CD14-positive monocyte (primary cell): ENCODE measurements at regions not wholly inside any gene's neighbourhood (a gene's known extent, or its start where the extent isn't known, plus 50 kb on each side); places are given as distances from the start of the nearest gene placed in this dataset.

ENCODE experiments used
- DNase-seq, 3 donors: peaks; one replicate each; pipeline ENCODE4 v3.0.0-alpha.2; 2011 to 2022
- H2AFZ ChIP-seq: 2 replicates; pipeline ENCODE4 v1.6.0; 2012; ENCODE audit warnings: mild to moderate bottlenecking, low read depth, low read length, inconsistent platforms; ENCODE audit not compliant: insufficient read depth, poor library complexity, severe bottlenecking
- H3K27ac ChIP-seq, 2 donors: 1 replicate in 1 of 2; 2 replicates in 1 of 2; pipeline ENCODE4 v1.5.1; 2012 to 2013; ENCODE audit warnings: low read length in 2 of 2, control low read depth in 1 of 2, inconsistent platforms in 1 of 2, low read depth in 1 of 2, mild to moderate bottlenecking in 1 of 2
- H3K27me3 ChIP-seq, 2 donors: one replicate each; pipeline versions ENCODE4 v1.6.0 to v1.6.1; 2011 to 2013; ENCODE audit warnings: low read length in 2 of 2; ENCODE audit not compliant: control insufficient read depth in 2 of 2, insufficient read depth in 2 of 2
- H3K36me3 ChIP-seq, 2 donors: replicated peaks in 1 of 2; 1 replicate in 1 of 2; 2 replicates in 1 of 2; pipeline versions ENCODE4 v1.5.1 to v1.6.1; 2012 to 2013; ENCODE audit warnings: low read length in 2 of 2, control low read depth in 1 of 2, inconsistent platforms in 1 of 2, mild to moderate bottlenecking in 1 of 2; ENCODE audit not compliant: insufficient read depth in 2 of 2, control insufficient read depth in 1 of 2
- H3K4me1 ChIP-seq, 2 donors: 1 replicate in 1 of 2; 2 replicates in 1 of 2; pipeline versions ENCODE4 v1.5.1 to v1.6.1; 2012 to 2013; ENCODE audit warnings: low read length in 2 of 2, control low read depth in 1 of 2, inconsistent platforms in 1 of 2, mild to moderate bottlenecking in 1 of 2, moderate library complexity in 1 of 2; ENCODE audit not compliant: insufficient read depth in 2 of 2, control insufficient read depth in 1 of 2
- H3K4me2 ChIP-seq: replicated peaks from 2 replicates; pipeline ENCODE3; 2012; ENCODE audit warnings: low read length, moderate library complexity, mild to moderate bottlenecking; ENCODE audit not compliant: poor library complexity, severe bottlenecking; ENCODE audit errors: extremely low read depth
- H3K4me3 ChIP-seq, 3 experiments: fragments of 200-600 bp in 1 of 3; sonication (generic) in 1 of 3; replicated peaks in 1 of 3; 1 replicate in 2 of 3; 2 replicates in 1 of 3; pipeline ENCODE4 v1.5.1; 2011 to 2013; ENCODE audit warnings: low read length in 3 of 3, mild to moderate bottlenecking in 3 of 3, control low read depth in 2 of 3, low read depth in 2 of 3, inconsistent platforms in 1 of 3, moderate library complexity in 1 of 3
- H3K79me2 ChIP-seq: 2 replicates; pipeline ENCODE4 v1.6.0; 2012; ENCODE audit warnings: mild to moderate bottlenecking, control low read depth, inconsistent platforms, low read length, moderate library complexity; ENCODE audit not compliant: insufficient read depth
- H3K9ac ChIP-seq: 2 replicates; pipeline ENCODE4 v1.6.0; 2017; ENCODE audit warnings: low read length, mild to moderate bottlenecking; ENCODE audit not compliant: insufficient read depth, poor library complexity, severe bottlenecking
- H3K9me3 ChIP-seq, 2 donors: replicated peaks in 1 of 2; 1 replicate in 1 of 2; 2 replicates in 1 of 2; pipeline versions ENCODE4 v1.5.1 to v1.6.1; 2012 to 2013; ENCODE audit warnings: low read length in 2 of 2, control low read depth in 1 of 2; ENCODE audit not compliant: control insufficient read depth in 1 of 2, insufficient read depth in 1 of 2
- H4K20me1 ChIP-seq: 2 replicates; pipeline ENCODE4 v1.6.0; 2012; ENCODE audit warnings: mild to moderate bottlenecking, low read length, control low read depth, moderate library complexity; ENCODE audit not compliant: insufficient read depth
- H3K27ac Mint-ChIP-seq, 7 donors: one replicate each; pipeline ENCODE4 v1.8.0; 2020; ENCODE audit warnings: mild to moderate bottlenecking in 7 of 7, mixed read lengths in 7 of 7, moderate library complexity in 6 of 7, inconsistent platforms in 2 of 7
- H3K27me3 Mint-ChIP-seq, 3 donors: one replicate each; pipeline ENCODE4 v1.8.0; 2021 to 2022; ENCODE audit warnings: low read depth in 3 of 3, mild to moderate bottlenecking in 3 of 3, mixed read lengths in 3 of 3, moderate library complexity in 3 of 3, inconsistent platforms in 1 of 3
- H3K36me3 Mint-ChIP-seq, 2 donors: one replicate each; pipeline ENCODE4 v1.8.0; 2020; ENCODE audit warnings: mixed read lengths in 2 of 2, inconsistent platforms in 1 of 2, mild to moderate bottlenecking in 1 of 2
- H3K4me1 Mint-ChIP-seq: one replicate; pipeline ENCODE4 v1.8.0; 2020; ENCODE audit warnings: mild to moderate bottlenecking, mixed read lengths
- H3K4me3 Mint-ChIP-seq, 2 donors: one replicate each; pipeline ENCODE4 v1.8.0; 2020; ENCODE audit warnings: mild to moderate bottlenecking in 2 of 2, mixed read lengths in 2 of 2, moderate library complexity in 1 of 2
- H3K9me3 Mint-ChIP-seq, 7 donors: one replicate each; pipeline ENCODE4 v1.8.0; 2020 to 2022; ENCODE audit warnings: mixed read lengths in 7 of 7, mild to moderate bottlenecking in 6 of 7, moderate library complexity in 6 of 7, inconsistent platforms in 2 of 7
- WGBS: methylation state at CpG from one replicate; pipeline ENCODE4 v1.1.5; 2013; ENCODE audit warnings: missing lambda C conversion rate; ENCODE audit not compliant: insufficient coverage; 5-methylcytosine and 5-hydroxymethylcytosine counted together
- intact Hi-C, 2 donors: fragments of 100-400 bp; cut with micrococcal nuclease; formaldehyde crosslinking; loops; one replicate each; pipeline versions ENCODE4 v1.15.0 to v1.15.1; 2023
- TF ChIP-seq, protein P1 (sequence below): fragments of 200-600 bp; IDR thresholded peaks from one replicate; pipeline ENCODE4 v1.8.0; 2022; ENCODE audit warnings: antibody characterized with exemption, mild to moderate bottlenecking

DNA sequence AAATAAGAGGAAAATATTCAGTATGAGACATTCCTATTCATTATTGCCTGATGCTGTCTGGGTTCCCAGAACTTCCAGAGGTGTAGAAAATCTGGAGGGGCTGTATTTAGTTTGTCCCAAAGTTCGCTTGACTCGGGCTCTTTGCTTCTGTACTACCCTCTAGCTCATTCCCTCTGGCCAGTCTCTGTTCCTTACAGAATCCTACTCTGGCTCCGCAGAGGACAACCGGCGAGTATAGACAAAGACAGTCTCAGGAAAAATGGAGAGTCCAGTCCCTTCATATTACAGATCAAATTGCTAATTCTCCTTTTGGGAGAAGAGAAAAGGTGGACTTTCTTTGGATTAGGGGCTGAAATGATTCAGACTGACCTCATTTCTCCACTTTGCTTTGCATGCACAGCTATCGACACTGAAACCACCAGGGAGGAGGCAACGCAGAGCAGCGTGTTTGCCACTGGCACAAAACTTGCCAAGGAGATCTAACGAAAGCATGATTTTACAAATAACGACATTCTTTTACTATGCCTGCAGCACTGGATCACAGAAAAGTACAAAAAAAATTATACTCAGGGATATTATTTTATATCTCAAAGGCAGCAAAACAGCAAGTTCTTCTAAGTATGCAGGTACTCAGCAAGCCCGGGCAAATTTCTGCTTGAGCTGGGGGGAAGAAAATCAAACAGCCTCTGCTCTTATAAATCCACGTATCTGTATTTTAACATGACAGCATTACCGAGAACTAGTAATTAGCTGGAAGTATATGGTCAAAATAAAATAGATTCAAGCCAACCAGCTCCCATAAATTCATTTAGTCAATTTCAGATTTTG, 279.7 kb downstream of the NPR3 start:
- intact Hi-C loops = no loop called here
- H3K4me1 ChIP-seq = no peaks in the 10 kb centered on the region
- Mint-ChIP-seq H3K9me3 (peaks cover 0 to 7% (median 4%) of the 10 kb centered on the region in 7 donors), H3K4me1 (no peaks in the 10 kb centered on the region), H3K27ac (no peak overlapping the region), H3K27me3 (no peaks in the 10 kb centered on the region), H3K36me3 (no peaks in the 10 kb centered on the region), H3K4me3 (no peak overlapping the region)
- no peak overlapping the region for H3K4me2 ChIP-seq
- no CpG with 5 or more reads among the region's 13 CpGs for WGBS
- no peak overlapping the region for H3K4me3 ChIP-seq
- TF ChIP-seq, protein P1, sequence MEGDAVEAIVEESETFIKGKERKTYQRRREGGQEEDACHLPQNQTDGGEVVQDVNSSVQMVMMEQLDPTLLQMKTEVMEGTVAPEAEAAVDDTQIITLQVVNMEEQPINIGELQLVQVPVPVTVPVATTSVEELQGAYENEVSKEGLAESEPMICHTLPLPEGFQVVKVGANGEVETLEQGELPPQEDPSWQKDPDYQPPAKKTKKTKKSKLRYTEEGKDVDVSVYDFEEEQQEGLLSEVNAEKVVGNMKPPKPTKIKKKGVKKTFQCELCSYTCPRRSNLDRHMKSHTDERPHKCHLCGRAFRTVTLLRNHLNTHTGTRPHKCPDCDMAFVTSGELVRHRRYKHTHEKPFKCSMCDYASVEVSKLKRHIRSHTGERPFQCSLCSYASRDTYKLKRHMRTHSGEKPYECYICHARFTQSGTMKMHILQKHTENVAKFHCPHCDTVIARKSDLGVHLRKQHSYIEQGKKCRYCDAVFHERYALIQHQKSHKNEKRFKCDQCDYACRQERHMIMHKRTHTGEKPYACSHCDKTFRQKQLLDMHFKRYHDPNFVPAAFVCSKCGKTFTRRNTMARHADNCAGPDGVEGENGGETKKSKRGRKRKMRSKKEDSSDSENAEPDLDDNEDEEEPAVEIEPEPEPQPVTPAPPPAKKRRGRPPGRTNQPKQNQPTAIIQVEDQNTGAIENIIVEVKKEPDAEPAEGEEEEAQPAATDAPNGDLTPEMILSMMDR = no peak
- no peak overlapping the region for H3K9ac ChIP-seq
- H3K27me3 ChIP-seq = no peaks in the 10 kb centered on the region
- no peaks in the 10 kb centered on the region for H3K9me3 ChIP-seq
- H3K79me2 ChIP-seq = no peaks in the 10 kb centered on the region
- no peak overlapping the region for H2AFZ ChIP-seq
- no peak for DNase-seq
- H4K20me1 ChIP-seq = no peaks in the 10 kb centered on the region
- H3K36me3 ChIP-seq = no peaks in the 10 kb centered on the region
- no peak overlapping the region for H3K27ac ChIP-seq

DNA sequence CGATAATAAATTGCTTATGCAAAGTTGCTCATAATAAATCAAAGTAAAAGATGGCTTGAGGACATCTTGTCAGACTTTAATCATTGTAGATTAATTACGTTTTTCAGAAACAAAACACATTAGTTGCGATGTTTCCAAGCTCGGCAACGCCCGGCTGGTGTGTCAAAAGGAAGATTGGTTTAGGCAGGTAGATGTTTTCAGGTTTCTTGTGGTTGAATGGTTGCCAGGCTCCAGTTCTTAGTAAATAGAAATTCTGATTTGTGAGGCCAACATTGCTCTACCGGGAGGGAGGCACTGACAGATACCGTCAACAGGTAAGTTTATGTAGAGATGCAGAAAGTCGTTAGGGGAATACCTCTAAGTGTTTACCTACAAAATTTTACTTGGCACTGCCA, 280.3 kb downstream of the NPR3 start:
- H3K27ac Mint-ChIP-seq = no peak overlapping the region
- Histone ChIP-seq H3K4me1 (no peaks in the 10 kb centered on the region), H3K9me3 (no peaks in the 10 kb centered on the region), H3K4me2 (no peak overlapping the region), H3K36me3 (no peaks in the 10 kb centered on the region), H3K79me2 (no peaks in the 10 kb centered on the region), H3K9ac (no peak overlapping the region), H3K27ac (no peak overlapping the region), H3K27me3 (no peaks in the 10 kb centered on the region), H3K4me3 (no peak overlapping the region), H4K20me1 (no peaks in the 10 kb centered on the region), H2AFZ (no peak overlapping the region)
- DNase-seq = no peak
- WGBS = 100% methylated on average over 2 of the region's 9 CpGs
- no peaks in the 10 kb centered on the region for H3K4me1 Mint-ChIP-seq
- H3K27me3 Mint-ChIP-seq = no peaks in the 10 kb centered on the region
- no peaks in the 10 kb centered on the region for H3K36me3 Mint-ChIP-seq
- TF ChIP-seq, protein P1 = no peak
- intact Hi-C loops = no loop called here
- no peak overlapping the region for H3K4me3 Mint-ChIP-seq
- peaks cover 0 to 7% (median 4%) of the 10 kb centered on the region in 7 donors for H3K9me3 Mint-ChIP-seq
